ENCODE measurements at regions not wholly inside any gene's neighbourhood (a gene's known extent, or its start where the extent isn't known, plus 50 kb on each side); places are given as distances from the start of the nearest gene placed in this dataset.

DNA sequence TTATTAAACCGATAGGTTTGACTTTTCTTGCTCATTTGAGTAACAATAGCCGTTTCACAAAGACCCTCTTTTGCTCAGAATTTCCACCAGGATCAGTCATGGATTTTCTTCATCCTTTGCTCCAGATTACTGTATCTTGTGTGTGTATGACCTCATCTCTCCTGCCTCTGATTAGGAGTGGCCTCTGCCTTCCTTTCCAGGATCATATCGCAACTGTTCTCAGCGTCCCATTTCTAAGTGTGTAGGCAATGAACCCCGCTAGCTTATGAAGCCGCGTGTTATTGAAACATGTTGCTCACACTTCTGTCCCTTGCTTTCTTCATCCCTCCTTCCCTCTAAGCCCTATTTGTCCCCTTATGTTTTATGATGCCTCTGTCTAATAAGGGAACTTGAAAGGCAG is 169.8 kb upstream of the RPS23 start:
- H3K4me1 ChIP-seq = no peaks in the 10 kb centered on the region
- no peak overlapping the region for H3K4me3 ChIP-seq
- no peak overlapping the region for H3K27ac ChIP-seq
- 54% methylated on average over 7 of the region's 7 CpGs for WGBS (ENCODE audit: missing lambda C conversion rate)
- TF ChIP-seq ZC3H11A (IDR thresholded peaks at IDR 0.05) (no peak), ZNF302 (CRISPR knock-in tag; IDR thresholded peaks at IDR 0.05) (no peak), NPAS2 (CRISPR knock-in tag; IDR thresholded peaks at IDR 0.05; ENCODE audit: borderline replicate concordance) (no peak), EHF (CRISPR knock-in tag; IDR thresholded peaks at IDR 0.05) (no peak), BHLHE40 (IDR thresholded peaks at IDR 0.05; ENCODE audit: low read depth, low read length) (no peak), CBX8 (IDR thresholded peaks at IDR 0.05) (no peak)
- TF ChIP-seq, protein P1, sequence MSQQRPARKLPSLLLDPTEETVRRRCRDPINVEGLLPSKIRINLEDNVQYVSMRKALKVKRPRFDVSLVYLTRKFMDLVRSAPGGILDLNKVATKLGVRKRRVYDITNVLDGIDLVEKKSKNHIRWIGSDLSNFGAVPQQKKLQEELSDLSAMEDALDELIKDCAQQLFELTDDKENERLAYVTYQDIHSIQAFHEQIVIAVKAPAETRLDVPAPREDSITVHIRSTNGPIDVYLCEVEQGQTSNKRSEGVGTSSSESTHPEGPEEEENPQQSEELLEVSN (IDR thresholded peaks at IDR 0.05; ENCODE audit: borderline replicate concordance, low read depth) = no peak
- H3K9me3 ChIP-seq = no peaks in the 10 kb centered on the region
- no peak for DNase-seq (ENCODE audit: low read depth in 1 of 2, low spot score in 1 of 2)
- ChIA-PET POLR2A (no interaction called here), CTCF (no interaction called here)
- no peak for ATAC-seq
- FAIRE-seq = no peak
- no peak overlapping the region for H3K4me2 ChIP-seq

DNA sequence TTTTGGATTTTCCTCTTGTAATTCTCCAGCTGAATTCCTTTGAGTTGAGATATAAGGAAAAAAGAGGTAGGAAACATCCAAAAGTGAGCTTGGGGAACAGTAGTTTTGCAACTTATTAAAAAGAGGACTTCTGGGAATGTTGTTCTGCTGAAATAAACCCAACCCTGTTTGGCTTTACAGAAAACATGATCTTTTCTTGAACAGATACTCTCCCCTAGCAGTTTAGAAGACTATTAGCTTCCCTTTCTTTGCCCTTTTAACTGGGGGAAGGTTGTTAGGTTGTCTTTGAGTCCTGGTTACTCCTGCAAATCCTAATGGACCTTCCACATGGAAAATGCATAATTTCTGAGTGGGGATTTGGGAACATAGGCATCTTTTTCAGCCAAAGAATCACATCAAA is 168.7 kb upstream of the RPS23 start:
- TF ChIP-seq RNF2 (IDR thresholded peaks at IDR 0.05; ENCODE audit: borderline replicate concordance, low read depth) (no peak), RCOR1 (IDR thresholded peaks at IDR 0.05; ENCODE audit: low read depth, low read length) (no peak), ZSCAN20 (CRISPR knock-in tag; IDR thresholded peaks at IDR 0.05) (no peak), SREBF2 (IDR thresholded peaks at IDR 0.05) (no peak), ZC3H11A (IDR thresholded peaks at IDR 0.05) (no peak), NR3C1 (IDR thresholded peaks at IDR 0.05) (no peak), HOXB13 (CRISPR knock-in tag; IDR thresholded peaks at IDR 0.05; ENCODE audit: low read depth) (no peak), KDM1A (IDR thresholded peaks at IDR 0.05; ENCODE audit: low read depth) (no peak), JUN (IDR thresholded peaks at IDR 0.05) (no peak), JUNB (IDR thresholded peaks at IDR 0.05) (no peak), HOXB5 (CRISPR knock-in tag; IDR thresholded peaks at IDR 0.05) (no peak), NPAS2 (CRISPR knock-in tag; IDR thresholded peaks at IDR 0.05; ENCODE audit: borderline replicate concordance) (no peak), CHD2 (IDR thresholded peaks at IDR 0.05; ENCODE audit: low read length, partially characterized antibody) (no peak), HOXA7 (CRISPR knock-in tag; IDR thresholded peaks at IDR 0.05) (no peak)
- TF ChIP-seq, protein P2, sequence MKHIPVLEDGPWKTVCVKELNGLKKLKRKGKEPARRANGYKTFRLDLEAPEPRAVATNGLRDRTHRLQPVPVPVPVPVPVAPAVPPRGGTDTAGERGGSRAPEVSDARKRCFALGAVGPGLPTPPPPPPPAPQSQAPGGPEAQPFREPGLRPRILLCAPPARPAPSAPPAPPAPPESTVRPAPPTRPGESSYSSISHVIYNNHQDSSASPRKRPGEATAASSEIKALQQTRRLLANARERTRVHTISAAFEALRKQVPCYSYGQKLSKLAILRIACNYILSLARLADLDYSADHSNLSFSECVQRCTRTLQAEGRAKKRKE (CRISPR knock-in tag; IDR thresholded peaks at IDR 0.05; ENCODE audit: low read depth) = no peak
- CTCF ChIA-PET = no interaction called here

DNA sequence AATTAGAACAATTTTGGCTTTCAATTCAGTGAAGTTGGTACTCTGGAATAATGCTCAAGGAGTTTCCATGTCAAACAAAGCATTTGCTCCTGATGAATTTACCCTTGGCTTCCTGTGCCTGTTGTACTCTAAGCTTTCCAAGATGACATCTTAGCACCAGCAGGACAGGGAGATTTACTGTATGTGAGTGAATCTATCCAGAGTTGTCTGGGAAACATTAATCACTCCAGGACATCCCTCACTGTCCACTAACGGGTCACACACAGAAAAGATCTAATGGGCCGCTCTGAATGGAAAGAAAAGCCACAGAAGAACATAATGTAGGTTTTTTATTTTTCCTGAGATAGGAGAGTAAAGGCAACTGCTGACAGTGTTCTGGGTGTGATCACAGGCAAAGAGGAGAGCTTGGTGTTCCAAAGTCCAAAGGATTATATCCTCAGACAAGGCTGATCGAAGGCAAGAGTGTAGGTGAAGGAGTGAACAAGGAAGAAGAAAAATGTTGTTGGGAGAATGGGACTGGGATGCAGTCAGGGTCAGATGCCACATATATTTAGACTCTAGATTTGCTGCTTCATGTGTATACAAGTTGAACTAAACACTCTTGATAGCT is 167.7 kb upstream of the RPS23 start:
- 43% methylated on average over 3 of the region's 3 CpGs for WGBS (ENCODE audit: missing lambda C conversion rate)
- TF ChIP-seq TP53 (CRISPR knock-in tag; IDR thresholded peaks at IDR 0.05) = no peak
- TF ChIP-seq, protein P1 (IDR thresholded peaks at IDR 0.05; ENCODE audit: borderline replicate concordance, low read depth) = no peak
- TF ChIP-seq HDAC2 (IDR thresholded peaks at IDR 0.05) = no peak
- TF ChIP-seq MYC (IDR thresholded peaks at IDR 0.05; ENCODE audit: borderline replicate concordance, low read length) = no peak
- TF ChIP-seq EP300 (IDR thresholded peaks at IDR 0.05) = no peak
- no peak for TF ChIP-seq HOXA7 (CRISPR knock-in tag; IDR thresholded peaks at IDR 0.05)
- TF ChIP-seq GATA3 (IDR thresholded peaks at IDR 0.05; ENCODE audit: borderline replicate concordance) = no peak
- TF ChIP-seq, protein P3, sequence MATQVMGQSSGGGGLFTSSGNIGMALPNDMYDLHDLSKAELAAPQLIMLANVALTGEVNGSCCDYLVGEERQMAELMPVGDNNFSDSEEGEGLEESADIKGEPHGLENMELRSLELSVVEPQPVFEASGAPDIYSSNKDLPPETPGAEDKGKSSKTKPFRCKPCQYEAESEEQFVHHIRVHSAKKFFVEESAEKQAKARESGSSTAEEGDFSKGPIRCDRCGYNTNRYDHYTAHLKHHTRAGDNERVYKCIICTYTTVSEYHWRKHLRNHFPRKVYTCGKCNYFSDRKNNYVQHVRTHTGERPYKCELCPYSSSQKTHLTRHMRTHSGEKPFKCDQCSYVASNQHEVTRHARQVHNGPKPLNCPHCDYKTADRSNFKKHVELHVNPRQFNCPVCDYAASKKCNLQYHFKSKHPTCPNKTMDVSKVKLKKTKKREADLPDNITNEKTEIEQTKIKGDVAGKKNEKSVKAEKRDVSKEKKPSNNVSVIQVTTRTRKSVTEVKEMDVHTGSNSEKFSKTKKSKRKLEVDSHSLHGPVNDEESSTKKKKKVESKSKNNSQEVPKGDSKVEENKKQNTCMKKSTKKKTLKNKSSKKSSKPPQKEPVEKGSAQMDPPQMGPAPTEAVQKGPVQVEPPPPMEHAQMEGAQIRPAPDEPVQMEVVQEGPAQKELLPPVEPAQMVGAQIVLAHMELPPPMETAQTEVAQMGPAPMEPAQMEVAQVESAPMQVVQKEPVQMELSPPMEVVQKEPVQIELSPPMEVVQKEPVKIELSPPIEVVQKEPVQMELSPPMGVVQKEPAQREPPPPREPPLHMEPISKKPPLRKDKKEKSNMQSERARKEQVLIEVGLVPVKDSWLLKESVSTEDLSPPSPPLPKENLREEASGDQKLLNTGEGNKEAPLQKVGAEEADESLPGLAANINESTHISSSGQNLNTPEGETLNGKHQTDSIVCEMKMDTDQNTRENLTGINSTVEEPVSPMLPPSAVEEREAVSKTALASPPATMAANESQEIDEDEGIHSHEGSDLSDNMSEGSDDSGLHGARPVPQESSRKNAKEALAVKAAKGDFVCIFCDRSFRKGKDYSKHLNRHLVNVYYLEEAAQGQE (IDR thresholded peaks at IDR 0.05) = no peak
- TF ChIP-seq HEYL (CRISPR knock-in tag; IDR thresholded peaks at IDR 0.05) = no peak
- no peak for TF ChIP-seq NFE2L2 (conservative IDR thresholded peaks at IDR 0.05; ENCODE audit: low read length)
- TF ChIP-seq CHD4 (IDR thresholded peaks at IDR 0.05; ENCODE audit: borderline replicate concordance) = no peak
- TF ChIP-seq NR3C1 (IDR thresholded peaks at IDR 0.05) = no peak
- TF ChIP-seq, protein P4, sequence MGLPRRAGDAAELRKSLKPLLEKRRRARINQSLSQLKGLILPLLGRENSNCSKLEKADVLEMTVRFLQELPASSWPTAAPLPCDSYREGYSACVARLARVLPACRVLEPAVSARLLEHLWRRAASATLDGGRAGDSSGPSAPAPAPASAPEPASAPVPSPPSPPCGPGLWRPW (IDR thresholded peaks at IDR 0.05) = no peak
- no peak for TF ChIP-seq RNF2 (IDR thresholded peaks at IDR 0.05; ENCODE audit: borderline replicate concordance, low read depth)

More for the DNA sequence above, 168.7 kb upstream of the RPS23 start:
- H3K4me2 ChIP-seq = no peak overlapping the region
- ATAC-seq = no peak
- H3K27ac ChIP-seq = no peak overlapping the region
- no peaks in the 10 kb centered on the region for H3K9me3 ChIP-seq
- no peak for DNase-seq (ENCODE audit: low read depth in 1 of 2, low spot score in 1 of 2)
- H3K4me3 ChIP-seq = no peak overlapping the region
- POLR2A ChIA-PET = no interaction called here
- no peak for FAIRE-seq
- no peaks in the 10 kb centered on the region for H3K4me1 ChIP-seq

More for the DNA sequence above, 167.7 kb upstream of the RPS23 start:
- CTCF ChIA-PET = interaction anchor here (0.7 kb wide), 1 partner anchor 24 kb away, joined by 3 read pairs; no protein-coding TSS in a partner anchor
- no peak for ATAC-seq
- POLR2A ChIA-PET = no interaction called here
- H3K27ac ChIP-seq = no peak overlapping the region
- H3K4me3 ChIP-seq = no peak overlapping the region
- H3K4me2 ChIP-seq = no peak overlapping the region
- no peaks in the 10 kb centered on the region for H3K9me3 ChIP-seq
- DNase-seq (ENCODE audit: low read depth in 1 of 2, low spot score in 1 of 2) = no peak
- H3K4me1 ChIP-seq = no peaks in the 10 kb centered on the region
- no peak for FAIRE-seq
